HG03280 (cell line): ENCODE measurements at regions not wholly inside any gene's neighbourhood (a gene's known extent, or its start where the extent isn't known, plus 50 kb on each side); places are given as distances from the start of the nearest gene placed in this dataset.
"Not testable (repeated sequence)": the region's sequence is repeated elsewhere in the genome, so short reads cannot be mapped to it uniquely, and the experiment has no call there.

Source experiments
- ATAC-seq: cut with Tn5 transposase; IDR thresholded peaks from one replicate; pipeline ENCODE4 v1.9.1; 2021; ENCODE audit warnings: mild to moderate bottlenecking, moderate library complexity; ENCODE audit not compliant: unreplicated experiment

- peak; percentile 62 for ATAC-seq
These were observed 321.9 kb downstream of the FOXO1 start for GRCh38 chr13:40344270-40345148.

GRCh38 chr13:40345149-40345514 is 321.3 kb downstream of the FOXO1 start:
- ATAC-seq, result no peak

- no peak for ATAC-seq
These were observed 320.6 kb downstream of the FOXO1 start for GRCh38 chr13:40345654-40346372.

GRCh38 chr13:40346592-40346991 is 319.8 kb downstream of the FOXO1 start:
- no peak for ATAC-seq

GRCh38 chr13:40348096-40348679 is 318.3 kb downstream of the FOXO1 start:
- ATAC-seq, result no peak

GRCh38 chr13:40350283-40350992 is 316.0 kb downstream of the FOXO1 start:
- no peak for ATAC-seq

- ATAC-seq, result no peak
These were observed 314.7 kb downstream of the FOXO1 start for GRCh38 chr13:40351537-40352379.

- no peak for ATAC-seq
These were observed 314.1 kb downstream of the FOXO1 start for GRCh38 chr13:40352380-40352778.

- no peak for ATAC-seq
These were observed 313.5 kb downstream of the FOXO1 start for GRCh38 chr13:40352802-40353562.

GRCh38 chr13:40355126-40355724 is 311.2 kb downstream of the FOXO1 start:
- no peak for ATAC-seq

- no peak for ATAC-seq
These were observed 310.4 kb downstream of the FOXO1 start for GRCh38 chr13:40356011-40356410.

GRCh38 chr13:40356458-40356857 is 310.0 kb downstream of the FOXO1 start:
- not testable (repeated sequence) for ATAC-seq

GRCh38 chr13:40362502-40362901 is 303.9 kb downstream of the FOXO1 start:
- ATAC-seq, result no peak

- ATAC-seq, result no peak
These were observed 302.8 kb downstream of the FOXO1 start for GRCh38 chr13:40363653-40364052.

GRCh38 chr13:40366119-40366518 is 300.3 kb downstream of the FOXO1 start:
- ATAC-seq, result no peak

GRCh38 chr13:40368127-40368891 is 298.1 kb downstream of the FOXO1 start:
- no peak for ATAC-seq

GRCh38 chr13:40370661-40371060 is 295.8 kb downstream of the FOXO1 start:
- ATAC-seq, result no peak

GRCh38 chr13:40371531-40372125 is 294.8 kb downstream of the FOXO1 start:
- ATAC-seq, result no peak
